H9 (cell line): ENCODE measurements at regions not wholly inside any gene's neighbourhood (a gene's known extent, or its start where the extent isn't known, plus 50 kb on each side); places are given as distances from the start of the nearest gene placed in this dataset.

Source experiments
- DNase-seq: peaks from one replicate; pipeline ENCODE4 v3.0.0-alpha.2; 2017
- H2AFZ ChIP-seq: one replicate; pipeline ENCODE4 v1.6.1; 2013; ENCODE audit warnings: mild to moderate bottlenecking, low read length, control low read depth, moderate library complexity
- H2AK5ac ChIP-seq: 2 replicates; pipeline ENCODE4 v1.6.1; 2013; ENCODE audit warnings: low read length, control low read depth, mixed read lengths; ENCODE audit not compliant: insufficient read length
- H2BK120ac ChIP-seq: one replicate; pipeline ENCODE4 v1.6.1; 2013; ENCODE audit warnings: low read depth, mild to moderate bottlenecking, low read length, control low read depth, inconsistent platforms; ENCODE audit not compliant: poor library complexity, severe bottlenecking
- H2BK12ac ChIP-seq: 2 replicates; pipeline ENCODE4 v1.6.1; 2013; ENCODE audit warnings: low read length, control low read depth, mixed read lengths, low read depth; ENCODE audit not compliant: insufficient read length
- H2BK15ac ChIP-seq: 2 replicates; pipeline ENCODE4 v1.6.1; 2013; ENCODE audit warnings: low read depth, low read length, control low read depth
- H2BK20ac ChIP-seq: one replicate; pipeline ENCODE4 v1.6.1; 2013; ENCODE audit warnings: low read depth, mild to moderate bottlenecking, low read length, control low read depth, inconsistent platforms; ENCODE audit not compliant: poor library complexity, severe bottlenecking
- H2BK5ac ChIP-seq: 2 replicates; pipeline ENCODE4 v1.6.1; 2013; ENCODE audit warnings: low read length, control low read depth, mixed read lengths; ENCODE audit not compliant: insufficient read length
- H3K14ac ChIP-seq: 2 replicates; pipeline ENCODE4 v1.6.1; 2013; ENCODE audit warnings: low read length, control low read depth; ENCODE audit not compliant: insufficient read depth
- H3K18ac ChIP-seq: 2 replicates; pipeline ENCODE4 v1.6.1; 2013; ENCODE audit warnings: low read depth, mild to moderate bottlenecking, mixed read lengths, low read length, control low read depth; ENCODE audit not compliant: insufficient read length
- H3K23ac ChIP-seq: 2 replicates; pipeline ENCODE4 v1.6.1; 2013; ENCODE audit warnings: low read length, control low read depth, mixed read lengths, low read depth; ENCODE audit not compliant: insufficient read length
- H3K23me2 ChIP-seq: 2 replicates; pipeline ENCODE4 v1.6.1; 2013; ENCODE audit warnings: low read depth, mild to moderate bottlenecking, mixed read lengths, low read length, control low read depth; ENCODE audit not compliant: insufficient read length, poor library complexity, severe bottlenecking
- H3K27ac ChIP-seq: 2 replicates; pipeline ENCODE4 v1.5.1; 2013; ENCODE audit warnings: low read length, control low read depth, mixed read lengths, low read depth; ENCODE audit not compliant: insufficient read length
- H3K27me3 ChIP-seq: 2 replicates; pipeline ENCODE4 v1.6.1; 2013; ENCODE audit warnings: low read length, control low read depth, inconsistent platforms; ENCODE audit not compliant: insufficient read depth
- H3K4ac ChIP-seq: 2 replicates; pipeline ENCODE4 v1.6.1; 2013; ENCODE audit warnings: low read depth, mild to moderate bottlenecking, control low read depth, inconsistent platforms, low read length, moderate library complexity
- H3K4me1 ChIP-seq: 2 replicates; pipeline ENCODE4 v1.6.1; 2013; ENCODE audit warnings: low read length, control low read depth, inconsistent platforms; ENCODE audit not compliant: insufficient read depth
- H3K4me2 ChIP-seq: 2 replicates; pipeline ENCODE4 v1.6.1; 2013; ENCODE audit warnings: low read length, control low read depth, mixed read lengths; ENCODE audit not compliant: insufficient read length, insufficient read depth
- H3K56ac ChIP-seq: 2 replicates; pipeline ENCODE4 v1.6.1; 2013; ENCODE audit warnings: low read depth, mild to moderate bottlenecking, mixed read lengths, low read length, control low read depth; ENCODE audit not compliant: insufficient read length
- H3K79me1 ChIP-seq: 2 replicates; pipeline ENCODE4 v1.6.1; 2013; ENCODE audit warnings: low read depth, mild to moderate bottlenecking, moderate library complexity, low read length, control low read depth, inconsistent platforms; ENCODE audit not compliant: insufficient read depth, poor library complexity, severe bottlenecking
- H3K79me2 ChIP-seq: 2 replicates; pipeline ENCODE4 v1.6.1; 2013; ENCODE audit warnings: low read length, control low read depth, inconsistent platforms; ENCODE audit not compliant: insufficient read depth
- H3K9ac ChIP-seq: 2 replicates; pipeline ENCODE4 v1.6.1; 2013; ENCODE audit warnings: low read length, control low read depth, mixed read lengths; ENCODE audit not compliant: insufficient read length; ENCODE audit errors: extremely low read depth
- H3K9me3 ChIP-seq: one replicate; pipeline ENCODE4 v1.6.1; 2013; ENCODE audit warnings: low read depth, low read length, inconsistent platforms; ENCODE audit not compliant: control insufficient read depth
- H3T11ph ChIP-seq: one replicate; pipeline ENCODE4 v1.6.1; 2013; ENCODE audit warnings: mild to moderate bottlenecking, low read length, control low read depth, inconsistent platforms
- H4K20me1 ChIP-seq: one replicate; pipeline ENCODE4 v1.6.1; 2013; ENCODE audit not compliant: control insufficient read depth, insufficient read length, insufficient read depth
- H4K5ac ChIP-seq: 2 replicates; pipeline ENCODE4 v1.6.1; 2013; ENCODE audit warnings: low read depth, mild to moderate bottlenecking, mixed read lengths, low read length, control low read depth; ENCODE audit not compliant: insufficient read length
- H4K8ac ChIP-seq: replicated peaks from 2 replicates; pipeline ENCODE4 v1.6.1; 2013; ENCODE audit warnings: low read length, control low read depth, mixed read lengths, low read depth; ENCODE audit not compliant: insufficient read length
- H4K91ac ChIP-seq: 2 replicates; pipeline ENCODE4 v1.6.1; 2013; ENCODE audit warnings: low read depth, mild to moderate bottlenecking, moderate library complexity, mixed read lengths, low read length, control low read depth; ENCODE audit not compliant: insufficient read length
- H3K27ac Mint-ChIP-seq, 3 experiments: 2 replicates in 2 of 3; 3 replicates in 1 of 3; pipeline ENCODE4 v1.8.0; 2020 to 2021; ENCODE audit warnings: mixed read lengths in 3 of 3, mild to moderate bottlenecking in 1 of 3, moderate library complexity in 1 of 3
- H3K27me3 Mint-ChIP-seq: 2 replicates; pipeline ENCODE4 v1.8.0; 2021; ENCODE audit warnings: low read depth, mild to moderate bottlenecking, moderate library complexity, mixed read lengths
- H3K36me3 Mint-ChIP-seq, 3 experiments: 2 replicates in 2 of 3; 3 replicates in 1 of 3; pipeline ENCODE4 v1.8.0; 2020 to 2021; ENCODE audit warnings: low read depth in 3 of 3, mixed read lengths in 3 of 3; ENCODE audit not compliant: insufficient read depth in 1 of 3
- H3K4me1 Mint-ChIP-seq, 2 experiments: 2 replicates each; pipeline ENCODE4 v1.8.0; 2020; ENCODE audit warnings: mixed read lengths in 2 of 2
- H3K4me3 Mint-ChIP-seq, 2 experiments: 2 replicates in 1 of 2; 3 replicates in 1 of 2; pipeline ENCODE4 v1.8.0; 2020 to 2021; ENCODE audit warnings: mild to moderate bottlenecking in 2 of 2, mixed read lengths in 2 of 2, moderate library complexity in 1 of 2
- H3K9me3 Mint-ChIP-seq, 2 experiments: 2 replicates in 1 of 2; 3 replicates in 1 of 2; pipeline ENCODE4 v1.8.0; 2020; ENCODE audit warnings: mild to moderate bottlenecking in 2 of 2, mixed read lengths in 2 of 2, moderate library complexity in 1 of 2
- CTCF ChIP-seq: fragments of 200-600 bp; sonication (generic); conservative IDR thresholded peaks from 3 replicates; pipeline ENCODE4 v1.8.0; 2021; ENCODE audit warnings: antibody characterized with exemption, mild to moderate bottlenecking
- WGBS: extraction: QIAGEN DNeasy Blood & Tissue Kit; methylation state at CpG from one replicate; pipeline ENCODE4 v1.1.7; 2013; ENCODE audit warnings: missing lambda C conversion rate, low lambda C conversion rate, mixed read lengths; ENCODE audit not compliant: insufficient read length; ENCODE audit errors: extremely low coverage; 5-methylcytosine and 5-hydroxymethylcytosine counted together

- no peak overlapping the region for H3K4me2 ChIP-seq
- no peaks in the 10 kb centered on the region for H3K27me3 ChIP-seq
- no peak overlapping the region for H4K8ac ChIP-seq
- H4K20me1 ChIP-seq: no peaks in the 10 kb centered on the region
- no peak overlapping the region for H2BK5ac ChIP-seq
- peaks cover 3 to 11% of the 10 kb centered on the region in 2 experiments; a peak in 3 of 4 replicates for H3K4me1 Mint-ChIP-seq
- no peak overlapping the region for H2AK5ac ChIP-seq
- H3K36me3 Mint-ChIP-seq: peaks cover 0 to 1% (median 0%) of the 10 kb centered on the region in 3 experiments; a peak in 1 of 7 replicates
- no peak overlapping the region for H3K4ac ChIP-seq
- H3K27ac Mint-ChIP-seq: no peak overlapping the region
- H3K9ac ChIP-seq: no peak overlapping the region
- no peak overlapping the region for H3K56ac ChIP-seq
- no CpG with 5 or more reads among the region's 2 CpGs for WGBS
- H2BK20ac ChIP-seq: no peak overlapping the region
- H3K27ac ChIP-seq: no peak overlapping the region
- no peak for TF ChIP-seq CTCF
- H4K91ac ChIP-seq: no peak overlapping the region
- H3T11ph ChIP-seq: no peak overlapping the region
- no peak overlapping the region for H2BK12ac ChIP-seq
- H3K9me3 ChIP-seq: no peaks in the 10 kb centered on the region
- peaks cover 0 to 4% of the 10 kb centered on the region in 2 experiments; a peak in 2 of 5 replicates for H3K9me3 Mint-ChIP-seq
- H3K14ac ChIP-seq: no peak overlapping the region
- no peaks in the 10 kb centered on the region for H3K79me2 ChIP-seq
- no peaks in the 10 kb centered on the region for H3K4me1 ChIP-seq
- no peaks in the 10 kb centered on the region for H3K23me2 ChIP-seq
- no peak overlapping the region for H3K4me3 Mint-ChIP-seq
- H2AFZ ChIP-seq: no peak overlapping the region
- H3K23ac ChIP-seq: no peak overlapping the region
- no peak overlapping the region for H3K18ac ChIP-seq
- no peak for DNase-seq
- no peak overlapping the region for H2BK120ac ChIP-seq
- no peak overlapping the region for H2BK15ac ChIP-seq
- no peaks in the 10 kb centered on the region for H3K79me1 ChIP-seq
- no peaks in the 10 kb centered on the region for H3K27me3 Mint-ChIP-seq
- H4K5ac ChIP-seq: no peak overlapping the region
Observed at GRCh38 chr10:88195841-88196240, 332.4 kb downstream of the PTEN start.
